HG03565 (cell line): ENCODE measurements at regions not wholly inside any gene's neighbourhood (a gene's known extent, or its start where the extent isn't known, plus 50 kb on each side); places are given as distances from the start of the nearest gene placed in this dataset.
A peak's percentile ranks its signal among the peaks of the same experiment; 100 is the strongest.
"Not testable (repeated sequence)": the region's sequence is repeated elsewhere in the genome, so short reads cannot be mapped to it uniquely, and the experiment has no call there.

Experiments used
- ATAC-seq: cut with Tn5 transposase; IDR thresholded peaks from one replicate; pipeline ENCODE4 v1.9.1; 2021; ENCODE audit warnings: mild to moderate bottlenecking, moderate library complexity; ENCODE audit not compliant: unreplicated experiment

DNA sequence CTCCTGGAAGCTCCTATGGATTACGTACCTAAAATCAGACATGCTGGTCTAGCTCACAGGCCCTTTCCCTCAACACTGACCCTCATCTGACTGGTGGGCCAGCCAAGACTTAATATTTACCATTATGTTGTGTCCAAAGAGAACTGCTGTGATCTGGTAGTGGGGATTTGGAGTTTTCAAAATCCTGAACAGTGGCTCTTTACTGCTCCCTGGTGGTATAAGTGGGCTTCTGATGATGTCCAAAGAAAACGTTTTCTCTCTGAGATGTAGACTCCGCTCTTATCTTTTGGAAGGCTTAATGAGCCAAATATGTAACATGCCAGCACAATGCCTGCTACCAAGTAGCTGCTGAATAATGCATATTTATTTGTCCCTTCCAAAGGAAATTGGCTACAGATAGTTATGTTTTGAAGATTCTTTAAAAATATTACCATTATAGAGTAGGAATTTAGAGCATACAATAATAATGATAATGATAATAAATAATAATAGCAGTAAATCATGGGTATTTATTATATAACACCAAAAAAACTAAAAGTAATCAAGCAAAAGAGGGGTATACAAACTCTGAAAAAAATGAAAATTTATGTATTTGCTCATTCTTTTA lies 406.6 kb upstream of the TNC start:
- peak; percentile 56 for ATAC-seq

DNA sequence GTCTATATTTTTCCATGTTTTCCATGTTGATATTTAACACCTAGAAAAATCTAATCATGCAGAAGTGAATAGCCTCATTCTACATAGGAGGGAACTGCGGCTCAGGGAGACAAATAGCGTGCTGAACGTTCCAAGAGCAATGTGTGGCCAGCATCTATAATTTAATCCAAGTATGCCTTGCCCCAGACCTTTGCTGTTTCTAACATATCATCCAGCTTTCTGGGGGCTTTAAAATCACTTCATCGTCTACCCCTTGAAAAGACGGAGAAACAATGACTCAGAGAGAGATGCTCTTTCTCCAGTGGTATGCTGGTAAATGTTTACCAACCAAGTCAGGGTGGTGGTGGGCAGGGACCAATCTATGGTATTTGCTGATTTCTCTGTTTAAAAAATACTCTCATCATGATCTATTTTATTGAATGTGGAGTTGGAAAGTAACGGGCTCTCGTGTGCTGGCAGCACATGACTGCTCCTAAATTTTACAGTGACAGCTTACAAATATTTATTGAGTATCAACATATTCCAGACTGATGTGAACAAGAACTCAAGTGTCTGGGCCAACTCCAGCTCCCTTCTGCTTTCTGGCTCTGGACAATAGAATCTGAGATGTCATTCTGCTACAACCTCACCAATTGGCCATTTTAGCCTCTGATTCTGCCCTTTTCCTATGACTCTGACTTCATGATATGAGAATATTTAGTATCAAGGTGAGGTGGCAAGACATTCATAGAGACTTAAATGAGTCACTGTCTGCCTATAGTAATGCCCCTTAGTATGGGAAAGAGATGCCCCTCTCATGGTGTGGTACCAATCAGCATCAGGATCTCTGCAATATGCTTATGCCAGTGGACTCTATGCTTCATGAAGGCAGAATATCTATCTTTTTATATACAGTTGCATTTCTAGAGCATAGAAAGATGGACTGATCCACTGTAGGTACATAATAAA lies 407.4 kb upstream of the TNC start:
- ATAC-seq, result no peak

DNA sequence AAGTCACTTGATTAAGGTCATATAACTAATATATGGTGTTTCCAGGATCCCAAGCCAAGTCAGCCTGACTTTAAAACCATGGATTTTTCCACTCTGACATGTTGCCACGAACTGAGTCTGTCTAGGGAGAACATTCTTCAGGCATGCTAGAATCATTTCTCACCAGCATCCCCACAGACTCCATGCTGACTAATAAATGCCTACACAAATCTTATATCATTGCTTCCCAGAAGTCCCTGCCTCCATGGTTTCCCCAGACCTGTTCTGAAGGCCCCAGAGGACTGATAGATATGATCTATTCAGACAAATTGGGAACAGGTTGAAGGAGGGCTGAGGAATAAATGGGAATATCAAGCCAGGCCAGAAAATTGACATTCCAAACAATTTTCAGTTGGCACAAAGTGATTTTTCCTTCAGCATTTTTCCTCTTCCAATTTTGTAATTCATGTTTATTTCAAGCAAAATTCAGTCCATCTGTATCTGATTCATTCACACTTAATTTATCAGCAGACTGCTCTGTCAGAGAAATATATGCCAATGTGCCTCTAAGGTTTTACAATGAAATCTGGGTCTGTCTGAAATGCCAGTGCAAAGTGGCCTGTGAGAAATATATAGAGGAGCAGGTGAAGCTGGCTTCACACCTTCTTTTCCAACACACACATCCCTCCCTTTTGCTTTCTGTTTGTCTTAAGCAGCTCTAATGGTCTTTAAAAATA lies 413.6 kb upstream of the TNC start:
- no peak for ATAC-seq

- ATAC-seq, result no peak
Measured at GRCh38 chr9:115533511-115533910, 415.6 kb upstream of the TNC start.

GRCh38 chr9:115540091-115540490 lies 422.1 kb upstream of the TNC start:
- ATAC-seq, result no peak

DNA sequence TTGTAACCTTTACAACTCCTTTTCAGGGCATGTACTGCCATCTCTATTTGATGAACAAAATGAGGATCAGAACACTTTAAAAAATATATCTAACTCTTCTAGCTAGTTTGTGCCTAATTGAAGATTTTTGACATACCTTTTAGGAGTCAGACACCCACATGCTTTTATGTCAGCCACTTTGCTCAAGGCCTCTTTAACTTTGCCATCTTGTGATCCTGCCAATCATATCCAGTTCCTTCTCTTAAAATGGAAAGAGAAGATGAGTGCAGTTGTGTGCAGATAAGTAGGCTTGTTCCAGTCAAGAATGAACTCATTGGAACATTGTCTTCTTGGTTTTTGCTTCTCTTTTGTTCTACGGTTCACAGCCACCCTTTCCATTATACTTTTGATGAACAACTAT lies 425.6 kb upstream of the TNC start:
- ATAC-seq, result no peak

GRCh38 chr9:115548609-115549260 lies 430.8 kb upstream of the TNC start:
- no peak for ATAC-seq

- no peak for ATAC-seq
Measured at GRCh38 chr9:115551396-115551795, 433.4 kb upstream of the TNC start.

GRCh38 chr9:115553060-115553773 lies 435.3 kb upstream of the TNC start:
- ATAC-seq, result no peak

GRCh38 chr9:115556432-115556831 lies 438.5 kb upstream of the TNC start:
- ATAC-seq, result no peak

GRCh38 chr9:115575147-115575546 lies 457.2 kb upstream of the TNC start:
- ATAC-seq, result no peak

GRCh38 chr9:115585458-115585857 lies 467.5 kb upstream of the TNC start:
- ATAC-seq, result not testable (repeated sequence)

DNA sequence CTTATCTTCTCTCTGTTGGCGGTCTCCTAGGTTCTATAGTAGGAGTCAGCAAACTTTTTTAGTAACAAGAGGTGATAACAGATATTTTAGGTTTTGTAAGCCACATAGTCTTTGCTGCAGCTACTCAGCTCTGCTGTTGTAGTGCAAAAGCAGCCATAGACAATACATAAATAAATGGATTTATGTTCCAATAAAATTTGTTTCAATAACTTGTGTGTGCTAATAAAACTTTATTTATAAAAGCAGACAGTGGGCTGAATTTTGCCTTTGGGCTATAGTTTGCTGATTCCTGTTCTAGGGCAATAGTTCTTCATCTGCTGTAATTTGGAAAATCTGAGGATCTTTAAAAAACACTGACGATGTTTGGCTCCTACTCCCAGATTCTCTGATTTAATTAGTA lies 469.4 kb upstream of the TNC start:
- ATAC-seq, result no peak

- no peak for ATAC-seq
Measured at GRCh38 chr9:115590011-115590410, 472.1 kb upstream of the TNC start.

- ATAC-seq, result peak; percentile 48
Measured at GRCh38 chr9:115591584-115591984, 473.6 kb upstream of the TNC start.

DNA sequence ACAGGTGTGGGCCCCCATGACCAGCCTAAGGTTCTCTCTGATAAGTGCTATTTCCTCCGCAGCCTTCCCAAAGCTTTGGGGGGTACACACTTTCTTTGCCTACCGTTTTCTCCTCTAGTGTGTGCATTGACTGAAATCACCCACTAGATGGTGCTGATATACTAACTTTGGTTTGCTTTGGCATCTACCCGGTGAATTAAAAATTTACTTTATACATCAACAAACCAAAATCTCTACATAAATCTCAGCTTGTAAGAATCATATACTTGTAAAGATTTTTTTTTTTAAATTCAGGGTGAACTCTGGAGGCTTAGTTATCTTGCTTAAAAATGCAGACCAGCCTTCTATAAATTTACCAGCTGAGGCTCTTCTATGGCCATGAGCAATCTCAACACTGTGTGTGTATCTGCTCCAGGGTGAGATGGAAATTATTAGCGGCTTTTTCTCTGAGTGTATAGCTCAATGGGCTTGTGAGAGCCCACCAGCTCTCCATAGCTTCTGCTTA lies 475.7 kb upstream of the TNC start:
- no peak for ATAC-seq

DNA sequence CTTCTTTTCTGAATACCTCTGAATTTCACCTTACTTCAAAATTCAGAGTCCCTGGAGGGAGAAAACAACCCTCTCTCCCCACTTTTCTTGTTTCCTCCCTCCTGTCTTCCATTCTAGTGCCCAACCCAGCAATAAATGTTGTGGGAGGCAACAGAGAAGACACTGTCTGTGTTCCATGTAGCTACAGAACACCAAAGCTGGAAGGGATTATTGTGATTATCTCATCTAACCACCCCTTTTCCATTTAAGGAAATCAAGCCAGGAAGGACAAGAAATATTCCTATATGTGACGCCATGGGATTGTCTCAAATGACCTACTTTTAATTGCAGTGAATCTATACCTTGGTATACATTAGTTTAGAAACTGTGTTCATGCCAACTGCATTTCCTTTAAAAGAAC lies 476.6 kb upstream of the TNC start:
- no peak for ATAC-seq

DNA sequence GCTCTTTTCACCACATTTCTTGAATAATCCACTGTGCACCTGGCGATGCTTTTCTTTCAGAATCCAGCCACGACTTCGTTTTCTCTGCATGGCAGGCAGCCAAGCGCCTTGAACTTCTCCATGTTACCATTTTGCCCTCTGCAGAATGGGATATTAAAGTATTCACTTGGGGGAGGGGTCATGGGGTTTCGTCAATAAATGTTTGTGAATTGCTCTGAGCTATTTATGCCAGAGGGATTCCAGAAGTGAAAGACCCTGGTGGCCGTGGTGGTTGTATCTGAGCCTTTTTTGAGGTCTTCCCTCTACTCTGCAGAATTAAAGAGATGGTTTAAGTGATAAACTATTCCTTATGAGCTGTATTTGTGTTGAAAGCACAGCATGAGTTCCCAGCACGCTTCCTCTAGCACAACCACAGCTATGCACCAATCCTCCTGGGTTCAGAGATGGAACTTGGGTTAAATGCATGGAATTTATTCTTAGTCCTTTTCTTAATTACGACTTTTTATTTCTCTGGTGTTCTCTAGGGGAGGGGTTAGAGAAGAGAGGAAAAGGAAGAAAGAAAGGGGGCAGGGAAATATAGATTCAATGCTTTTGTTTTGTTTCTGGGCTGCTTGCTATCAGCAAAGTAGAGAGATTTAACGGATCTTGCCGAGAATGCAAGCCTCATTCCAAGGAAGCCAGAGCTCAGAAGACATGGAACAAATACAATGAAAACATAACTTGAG lies 478.2 kb upstream of the TNC start:
- ATAC-seq, result no peak

- no peak for ATAC-seq
Measured at GRCh38 chr9:115596746-115597080, 478.8 kb upstream of the TNC start.
